Psoas muscle (tissue), 7 donors: ENCODE measurements at regions not wholly inside any gene's neighbourhood (a gene's known extent, or its start where the extent isn't known, plus 50 kb on each side); places are given as distances from the start of the nearest gene placed in this dataset.
"Not testable (repeated sequence)": the region's sequence is repeated elsewhere in the genome, so short reads cannot be mapped to it uniquely, and the experiment has no call there.

Experiments used
- ATAC-seq, 4 donors: fragments of 200-7000 bp; cut with Tn5 transposase; one replicate each; pipeline ENCODE4 v1.9.1; 2020; ENCODE audit warnings: moderate library complexity in 3 of 4, mild to moderate bottlenecking in 2 of 4
- DNase-seq, 2 donors: peaks; one replicate each; pipeline ENCODE4 v3.0.0-alpha.2; 2020
- H3K27ac ChIP-seq: fragments of 200-600 bp; one replicate; pipeline ENCODE4 v1.8.0; 2022
- H3K27me3 ChIP-seq, 3 donors: fragments of 200-600 bp in 1 of 3; one replicate each; pipeline versions ENCODE4 v1.6.1 to v1.8.0; 2013 to 2022; ENCODE audit warnings: low read length in 2 of 3, mild to moderate bottlenecking in 2 of 3, moderate library complexity in 1 of 3; ENCODE audit not compliant: insufficient read depth in 3 of 3
- H3K36me3 ChIP-seq, 2 donors: fragments of 200-600 bp in 1 of 2; one replicate each; pipeline versions ENCODE4 v1.6.1 to v1.8.0; 2013 to 2022; ENCODE audit warnings: low read depth in 1 of 2, mild to moderate bottlenecking in 1 of 2, moderate library complexity in 1 of 2; ENCODE audit not compliant: insufficient read depth in 1 of 2
- H3K4me1 ChIP-seq: fragments of 200-600 bp; one replicate; pipeline ENCODE4 v1.8.0; 2022
- H3K4me3 ChIP-seq: fragments of 200-600 bp; one replicate; pipeline ENCODE4 v1.8.0; 2022; ENCODE audit warnings: mild to moderate bottlenecking
- H3K9me3 ChIP-seq: fragments of 200-600 bp; one replicate; pipeline ENCODE4 v1.8.0; 2022
- CTCF ChIP-seq: fragments of 200-600 bp; IDR thresholded peaks from one replicate; pipeline ENCODE4 v1.8.0; 2022; ENCODE audit warnings: antibody characterized with exemption
- WGBS, 3 donors: extraction: QIAGEN DNeasy Blood & Tissue Kit; methylation state at CpG; one replicate each; pipeline versions ENCODE4 v1.1.6 to v1.1.7; 2013; 5-methylcytosine and 5-hydroxymethylcytosine counted together
- intact Hi-C, 2 donors: fragments of 100-400 bp; cut with DNase I; formaldehyde crosslinking; loops; one replicate each; pipeline versions ENCODE4 v1.11.0 to v1.14.2; 2022
- donor health status: healthy with polysubstance abuse.
- donor health status: DM: no; HTN: no; CAD: no; lungs with moderate emphysema.
- donor health status: Bipolar disorder and iron deficiency.
- donor health status: healthy.
- donor health status: DM: yes; HTN: yes; CAD: no.
- donor health status: DM: no; HTN: no; CAD: no.
- donor health status: DM: yes; HTN: yes; CAD: no.

GRCh38 chr3:20637729-20638128 lies 451.7 kb upstream of the SGO1 start:
- DNase-seq = no peak
- no peak overlapping the region for H3K4me3 ChIP-seq
- H3K4me1 ChIP-seq = no peaks in the 10 kb centered on the region
- no peaks in the 10 kb centered on the region for H3K9me3 ChIP-seq
- intact Hi-C loops = no loop called here
- ATAC-seq = no peak
- no peaks in the 10 kb centered on the region for H3K27me3 ChIP-seq
- TF ChIP-seq CTCF = no peak
- H3K36me3 ChIP-seq = no peaks in the 10 kb centered on the region
- H3K27ac ChIP-seq = no peak overlapping the region

- Histone ChIP-seq H3K27me3 (no peaks in the 10 kb centered on the region), H3K4me3 (no peak overlapping the region), H3K27ac (no peak overlapping the region), H3K9me3 (peaks cover 8% of the 10 kb centered on the region), H3K36me3 (no peaks in the 10 kb centered on the region), H3K4me1 (no peaks in the 10 kb centered on the region)
- DNase-seq (no peak), ATAC-seq (no peak)
- intact Hi-C loops = no loop called here
- TF ChIP-seq CTCF = no peak
- WGBS, 3 donors = 80 to 85% (median 81%) methylated on average over 6 of the region's 6 CpGs
These were observed 436.3 kb upstream of the SGO1 start for GRCh38 chr3:20622304-20622703.

- H3K36me3 ChIP-seq, intact Hi-C loops, ATAC-seq, H3K27ac ChIP-seq, H3K9me3 ChIP-seq, DNase-seq, H3K27me3 ChIP-seq, H3K4me3 ChIP-seq, H3K4me1 ChIP-seq: not testable (repeated sequence)
- WGBS, 3 donors = 54 to 65% (median 56%) methylated on average over 3 of the region's 3 CpGs
These were observed 432.6 kb upstream of the SGO1 start for GRCh38 chr3:20618621-20619020.

- H3K27ac ChIP-seq, ATAC-seq, DNase-seq, H3K4me1 ChIP-seq, H3K36me3 ChIP-seq, H3K9me3 ChIP-seq, H3K27me3 ChIP-seq, intact Hi-C loops, H3K4me3 ChIP-seq: not testable (repeated sequence)
- WGBS, 3 donors = 51 to 62% (median 51%) methylated on average over 7 of the region's 7 CpGs
These were observed 432.2 kb upstream of the SGO1 start for GRCh38 chr3:20618181-20618580.

- H3K4me3 ChIP-seq, intact Hi-C loops, DNase-seq, ATAC-seq, H3K27ac ChIP-seq, H3K36me3 ChIP-seq, H3K4me1 ChIP-seq, H3K27me3 ChIP-seq: not testable (repeated sequence)
- H3K9me3 ChIP-seq = peaks cover 22% of the 10 kb centered on the region
These were observed 430.0 kb upstream of the SGO1 start for GRCh38 chr3:20615982-20616381.

- Histone ChIP-seq H3K4me3 (no peak overlapping the region), H3K27ac (no peak overlapping the region), H3K27me3 (no peaks in the 10 kb centered on the region), H3K36me3 (no peaks in the 10 kb centered on the region), H3K4me1 (no peaks in the 10 kb centered on the region), H3K9me3 (peaks cover 28% of the 10 kb centered on the region)
- DNase-seq (no peak), ATAC-seq (no peak)
- no peak for TF ChIP-seq CTCF
- 78 to 91% (median 88%) methylated on average over 5 of the region's 5 CpGs for WGBS, 3 donors
- intact Hi-C loops = no loop called here
These were observed 422.2 kb upstream of the SGO1 start for GRCh38 chr3:20608054-20608738.
